ENCODE measurements at regions not wholly inside any gene's neighbourhood (a gene's known extent, or its start where the extent isn't known, plus 50 kb on each side); places are given as distances from the start of the nearest gene placed in this dataset.

GRCh38 chr13:111614613-111615012 lies 294.2 kb downstream of the TEX29 start:
- no peak for TF ChIP-seq EP300 (IDR thresholded peaks at IDR 0.05)
- TF ChIP-seq CTCF (IDR thresholded peaks at IDR 0.05) = no peak

All from ovary (tissue), 3 donors.